ENCODE measurements at regions not wholly inside any gene's neighbourhood (a gene's known extent, or its start where the extent isn't known, plus 50 kb on each side); places are given as distances from the start of the nearest gene placed in this dataset.
"Not testable (repeated sequence)": the region's sequence is repeated elsewhere in the genome, so short reads cannot be mapped to it uniquely, and the experiment has no call there.

GRCh38 chr4:160675550-160675949 lies 1488.2 kb downstream of the FSTL5 start:
- no peak for DNase-seq (ENCODE audit: low spot score)

DNA sequence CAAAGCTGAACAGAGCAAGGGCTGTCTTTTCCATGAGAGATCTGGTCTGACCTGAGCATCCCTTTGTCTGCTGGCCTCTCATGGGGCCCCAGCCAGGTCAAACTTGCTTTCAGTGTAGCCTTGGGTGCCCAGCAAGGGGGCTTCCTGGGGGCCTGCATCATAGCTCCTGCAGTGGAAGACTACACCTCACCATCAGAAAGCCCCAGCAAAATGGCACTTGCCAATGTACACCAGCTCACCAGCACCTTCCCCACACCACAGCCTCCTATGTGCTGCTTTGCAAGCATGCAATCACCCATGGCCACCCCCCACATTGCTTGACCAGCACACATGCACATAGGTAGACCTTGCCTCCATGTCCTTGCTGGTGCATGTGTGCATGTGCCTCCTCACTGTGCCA lies 1478.1 kb downstream of the FSTL5 start:
- no peak for DNase-seq (ENCODE audit: low spot score)

- no peak for DNase-seq (ENCODE audit: low spot score)
Observed at GRCh38 chr4:160701671-160702070, 1462.1 kb downstream of the FSTL5 start.

GRCh38 chr4:160709026-160709425 lies 1454.8 kb downstream of the FSTL5 start:
- no peak for DNase-seq (ENCODE audit: low spot score)

DNA sequence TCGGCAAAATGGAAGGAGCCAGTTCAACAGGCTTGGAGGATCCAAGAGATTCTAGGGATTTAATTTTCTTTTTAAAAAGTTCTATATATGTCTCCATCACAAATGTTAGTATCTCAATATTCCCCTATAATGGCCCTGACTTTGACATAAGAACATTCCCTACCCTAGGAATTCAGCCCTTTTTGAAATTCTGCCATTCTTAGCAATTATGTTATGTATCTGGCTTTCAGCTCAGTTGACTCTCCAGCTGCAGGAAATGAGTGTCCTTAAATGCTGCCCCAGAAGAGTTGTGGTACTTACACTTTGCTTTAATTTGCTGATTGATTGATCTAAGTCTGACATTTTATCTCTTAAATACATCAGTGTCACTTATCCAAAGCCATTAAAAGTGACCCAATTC lies 1454.3 kb downstream of the FSTL5 start:
- DNase-seq (ENCODE audit: low spot score): no peak

- no peak for DNase-seq (ENCODE audit: low spot score)
Observed at GRCh38 chr4:160716551-160716950, 1447.2 kb downstream of the FSTL5 start.

GRCh38 chr4:160717848-160718247 lies 1446.0 kb downstream of the FSTL5 start:
- DNase-seq (ENCODE audit: low spot score): no peak

GRCh38 chr4:160724063-160724462 lies 1439.7 kb downstream of the FSTL5 start:
- DNase-seq (ENCODE audit: low spot score): no peak

GRCh38 chr4:160745126-160745525 lies 1418.7 kb downstream of the FSTL5 start:
- DNase-seq (ENCODE audit: low spot score): no peak

GRCh38 chr4:160746585-160746984 lies 1417.2 kb downstream of the FSTL5 start:
- not testable (repeated sequence) for DNase-seq (ENCODE audit: low spot score)

DNA sequence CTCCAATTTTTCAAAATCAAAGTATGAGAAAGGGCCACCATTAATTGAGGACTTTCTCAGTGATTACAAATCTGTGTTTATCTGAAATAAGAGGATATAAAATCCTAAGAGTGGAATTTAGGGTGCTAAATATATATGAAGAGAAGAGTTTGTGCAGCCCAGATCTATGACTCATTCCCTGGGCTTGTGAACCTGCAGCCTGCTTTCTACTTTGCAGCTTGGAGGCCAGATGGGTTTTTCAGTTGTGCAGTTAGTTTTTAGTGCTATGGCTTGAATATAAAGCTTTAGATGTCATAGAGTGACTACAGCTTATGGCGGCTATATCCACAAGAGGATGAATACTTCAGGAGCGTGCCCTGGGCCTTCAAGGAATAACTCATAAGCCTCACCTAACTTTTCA lies 1391.1 kb downstream of the FSTL5 start:
- DNase-seq (ENCODE audit: low spot score): no peak

- no peak for DNase-seq (ENCODE audit: low spot score)
Observed at GRCh38 chr4:160795216-160795615, 1368.6 kb downstream of the FSTL5 start.

DNA sequence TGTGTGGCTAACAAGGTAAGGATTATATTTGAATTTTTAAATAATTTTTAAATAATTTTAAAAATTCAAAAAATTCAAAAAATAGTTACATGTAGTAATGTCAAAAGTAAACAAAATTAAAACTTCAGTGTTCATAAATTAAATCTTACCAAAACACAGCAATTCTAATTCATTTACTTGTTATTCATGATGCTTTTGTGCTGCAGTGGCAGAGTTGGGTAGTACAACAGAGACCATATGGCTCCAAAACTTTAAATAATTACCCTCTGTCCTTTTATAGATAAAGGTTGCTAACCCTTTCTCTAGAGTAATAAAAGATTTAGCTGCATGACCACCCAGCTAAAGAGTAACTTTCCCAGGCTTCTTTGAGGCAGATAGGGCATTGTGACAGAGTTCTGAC lies 1355.6 kb downstream of the FSTL5 start:
- DNase-seq (ENCODE audit: low spot score): no peak

GRCh38 chr4:160809576-160809975 lies 1354.2 kb downstream of the FSTL5 start:
- DNase-seq (ENCODE audit: low spot score): no peak

- no peak for DNase-seq (ENCODE audit: low spot score)
Observed at GRCh38 chr4:160810424-160810823, 1353.4 kb downstream of the FSTL5 start.

DNA sequence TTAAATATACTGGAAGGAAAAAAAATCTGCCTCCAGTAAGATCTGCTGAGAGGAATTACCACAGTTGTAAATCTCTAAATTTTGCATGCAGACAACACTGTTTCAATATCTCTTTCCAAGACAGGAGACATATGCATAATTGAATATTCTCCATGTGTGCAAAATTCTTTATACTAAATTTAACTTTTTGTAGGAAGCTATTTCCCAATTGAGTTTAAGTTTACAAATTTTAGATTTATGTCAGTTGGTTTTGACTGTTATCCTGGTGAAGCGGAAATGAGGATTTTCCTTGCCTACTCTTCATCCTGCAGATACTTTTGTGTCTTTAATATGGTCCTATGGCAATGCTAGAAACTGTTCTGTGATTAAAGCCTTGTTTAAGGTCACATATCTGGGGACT lies 1352.9 kb downstream of the FSTL5 start:
- no peak for DNase-seq (ENCODE audit: low spot score)

GRCh38 chr4:160811956-160812355 lies 1351.8 kb downstream of the FSTL5 start:
- no peak for DNase-seq (ENCODE audit: low spot score)

- DNase-seq (ENCODE audit: low spot score): no peak
Observed at GRCh38 chr4:160814726-160815125, 1349.1 kb downstream of the FSTL5 start.

- no peak for DNase-seq (ENCODE audit: low spot score)
Observed at GRCh38 chr4:160818571-160818970, 1345.2 kb downstream of the FSTL5 start.

GRCh38 chr4:160819791-160820190 lies 1344.0 kb downstream of the FSTL5 start:
- DNase-seq (ENCODE audit: low spot score): no peak

GRCh38 chr4:160824481-160824880 lies 1339.3 kb downstream of the FSTL5 start:
- no peak for DNase-seq (ENCODE audit: low spot score)

DNA sequence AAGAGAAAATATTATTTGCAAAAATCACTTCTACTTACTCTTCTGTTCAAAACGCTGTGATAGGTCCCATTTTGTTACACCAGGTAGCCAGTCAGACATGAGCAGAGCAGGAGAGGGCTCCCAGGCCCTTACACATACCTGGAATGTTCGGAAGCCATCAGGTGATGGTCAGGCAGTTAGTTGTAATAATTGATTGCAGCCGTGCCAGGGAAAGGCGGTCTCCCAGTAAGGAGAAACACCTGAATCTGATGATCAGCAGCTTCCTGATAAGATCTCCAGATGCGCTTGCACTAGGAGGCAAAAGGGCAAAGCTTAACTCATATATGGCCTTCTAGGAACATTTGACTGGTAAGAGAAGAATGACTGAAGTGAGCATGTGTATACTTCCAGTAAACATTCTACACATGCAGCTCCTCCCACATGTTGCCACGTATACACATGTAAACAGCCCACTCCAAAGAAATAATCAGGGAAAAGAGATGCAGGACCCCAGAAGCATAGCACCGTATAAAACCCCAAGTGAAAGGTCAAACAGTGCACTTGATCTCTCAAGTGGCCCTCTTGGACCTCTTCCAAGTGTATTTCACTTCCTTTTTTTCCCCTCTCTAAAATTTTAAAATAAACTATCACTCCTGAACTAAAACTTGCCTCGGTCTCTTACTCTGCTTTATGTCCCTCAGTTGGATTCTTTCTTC lies 1338.0 kb downstream of the FSTL5 start:
- no peak for DNase-seq (ENCODE audit: low spot score)

DNA sequence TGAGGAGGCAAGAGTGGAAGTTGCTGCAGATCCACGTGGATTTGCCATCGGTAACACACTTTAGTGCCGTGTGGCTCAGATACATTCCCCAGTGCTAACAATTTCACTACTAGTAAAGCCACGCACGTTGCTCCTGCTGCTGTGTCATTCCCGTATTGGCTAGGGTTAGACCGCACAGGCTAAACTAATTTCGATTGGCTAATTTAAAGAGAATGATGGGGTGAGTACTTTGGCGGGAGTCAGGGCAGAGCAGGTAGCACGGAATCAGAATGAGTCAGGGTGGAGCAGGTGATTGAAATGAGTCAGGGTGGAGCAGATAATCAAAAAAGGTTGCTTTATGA lies 1337.5 kb downstream of the FSTL5 start:
- DNase-seq (ENCODE audit: low spot score): no peak

DNA sequence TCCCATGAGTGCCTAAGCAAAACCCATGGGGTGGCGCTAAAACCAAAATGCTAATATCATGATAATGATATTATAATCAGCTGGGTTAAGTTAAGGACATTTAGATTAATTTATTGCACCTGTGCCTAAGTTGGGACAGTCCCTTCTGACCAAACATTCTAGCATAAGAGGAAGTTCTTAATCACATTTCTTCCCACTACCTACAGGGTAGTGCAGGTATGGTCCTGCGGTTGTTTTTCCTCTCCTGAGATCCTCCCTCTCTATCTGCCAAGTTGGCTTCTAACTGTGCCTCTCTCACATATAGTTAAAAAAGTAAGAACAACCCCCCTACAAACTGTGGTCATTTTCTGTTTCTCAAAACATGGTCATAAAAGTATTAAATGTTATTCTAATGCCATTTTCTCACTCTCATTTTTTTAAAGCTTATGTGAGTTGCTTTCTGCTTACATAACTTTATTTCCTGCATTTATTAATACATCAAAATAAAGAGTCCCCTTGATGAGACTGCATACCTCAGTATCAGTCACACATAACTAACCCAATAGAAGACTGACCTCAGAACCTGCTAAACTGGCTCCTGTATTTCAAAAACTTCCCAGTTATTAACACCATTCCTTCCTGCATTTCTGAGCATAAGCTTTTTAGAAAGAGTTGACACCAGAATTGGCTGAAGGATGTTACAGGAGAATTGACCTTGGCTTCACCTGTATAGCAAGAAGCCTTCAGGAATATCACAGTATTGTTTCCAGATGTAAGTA lies 1332.5 kb downstream of the FSTL5 start:
- DNase-seq (ENCODE audit: low spot score): no peak
